ENCODE measurements at regions not wholly inside any gene's neighbourhood (a gene's known extent, or its start where the extent isn't known, plus 50 kb on each side); places are given as distances from the start of the nearest gene placed in this dataset.

GRCh38 chr2:160683206-160683605 lies 189.6 kb upstream of the RBMS1 start:
- no peak for DNase-seq

DNA sequence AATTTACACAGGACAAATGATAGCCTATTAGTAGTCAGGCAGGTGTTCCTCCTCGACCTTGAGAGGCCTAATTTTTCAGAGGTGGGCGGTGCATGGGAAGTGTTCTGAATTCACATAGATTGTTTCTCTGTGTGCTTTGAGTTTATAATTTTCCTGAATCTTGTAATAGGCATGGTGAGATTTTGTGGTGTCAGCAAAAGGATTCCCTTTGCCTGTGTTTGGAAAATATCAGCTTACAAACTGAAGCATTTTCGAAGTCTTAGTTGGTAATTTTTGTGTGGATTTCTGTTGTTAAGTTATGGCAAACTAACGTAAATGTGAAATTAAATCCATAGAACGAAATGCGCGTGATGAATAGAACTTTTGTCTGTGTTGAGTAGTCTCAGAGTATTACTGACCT lies 194.0 kb upstream of the RBMS1 start:
- DNase-seq = no peak

DNA sequence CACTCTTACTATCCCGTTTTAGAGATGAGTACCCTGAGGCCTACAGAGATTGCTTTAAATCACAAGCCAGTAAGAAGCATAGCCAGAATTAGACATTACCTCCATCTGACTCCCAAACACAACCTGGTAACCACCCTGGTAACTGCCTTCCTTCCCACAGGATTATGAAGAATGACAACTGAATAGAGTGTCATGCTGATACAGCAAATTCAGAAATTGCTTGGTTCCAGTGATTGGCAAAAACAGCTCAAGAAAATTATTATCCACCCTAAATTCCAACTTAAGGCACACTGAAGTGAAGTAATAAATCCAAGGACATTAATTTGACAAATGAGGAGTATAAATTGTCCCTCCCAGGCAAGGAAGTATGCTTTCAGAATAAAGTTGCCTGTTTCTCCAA lies 195.8 kb upstream of the RBMS1 start:
- no peak for DNase-seq

DNA sequence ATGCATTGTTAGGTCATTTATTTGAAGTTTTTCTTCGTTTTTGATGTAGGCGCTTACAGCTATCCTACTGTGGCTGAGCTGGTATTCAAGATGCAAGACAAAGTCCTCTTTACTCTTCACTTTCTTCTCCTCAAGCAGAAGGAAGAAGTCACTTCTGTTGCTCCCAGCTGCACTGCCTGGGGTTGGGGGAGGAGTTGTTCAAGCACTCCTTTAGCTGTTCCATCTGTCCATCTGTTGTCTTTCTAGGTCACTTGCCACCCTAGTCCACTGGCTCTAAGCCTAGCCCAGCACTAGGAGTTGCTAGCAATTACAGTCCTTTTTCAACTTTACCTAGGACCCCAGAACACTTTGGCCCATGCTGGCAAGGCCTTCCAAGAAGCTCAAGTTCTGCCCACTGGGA lies 200.6 kb upstream of the RBMS1 start:
- DNase-seq = no peak

- DNase-seq = no peak
Measured at GRCh38 chr2:160694631-160695030, 201.0 kb upstream of the RBMS1 start.

GRCh38 chr2:160695402-160696086 lies 201.9 kb upstream of the RBMS1 start:
- peak; percentile 93 for DNase-seq

DNA sequence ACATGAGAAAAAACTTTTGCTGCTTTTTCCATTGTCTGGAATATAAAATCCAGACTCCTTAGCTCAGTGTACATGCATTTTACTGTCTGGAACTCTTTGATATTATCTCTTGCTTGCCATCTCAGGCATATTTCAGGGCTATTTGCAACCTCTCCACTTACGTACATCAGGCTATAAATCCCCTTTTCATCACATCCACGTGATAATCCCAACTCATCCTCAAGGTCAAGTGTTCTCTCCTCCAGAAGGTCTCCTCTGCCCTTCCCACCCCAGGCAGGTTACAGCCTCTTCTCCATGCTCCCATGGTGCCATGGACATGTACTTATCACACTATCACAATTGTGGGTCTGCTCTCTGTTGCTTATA lies 202.5 kb upstream of the RBMS1 start:
- peak; percentile 16 for DNase-seq

- DNase-seq = no peak
Measured at GRCh38 chr2:160697817-160698216, 204.2 kb upstream of the RBMS1 start.

- DNase-seq = no peak
Measured at GRCh38 chr2:160700021-160700814, 206.6 kb upstream of the RBMS1 start.

- DNase-seq = peak; percentile 70
Measured at GRCh38 chr2:160701822-160702221, 208.2 kb upstream of the RBMS1 start.

GRCh38 chr2:160702754-160703153 lies 209.1 kb upstream of the RBMS1 start:
- DNase-seq = no peak

- DNase-seq = no peak
Measured at GRCh38 chr2:160703648-160704585, 210.3 kb upstream of the RBMS1 start.

GRCh38 chr2:160715428-160715827 lies 221.8 kb upstream of the RBMS1 start:
- DNase-seq = no peak

DNA sequence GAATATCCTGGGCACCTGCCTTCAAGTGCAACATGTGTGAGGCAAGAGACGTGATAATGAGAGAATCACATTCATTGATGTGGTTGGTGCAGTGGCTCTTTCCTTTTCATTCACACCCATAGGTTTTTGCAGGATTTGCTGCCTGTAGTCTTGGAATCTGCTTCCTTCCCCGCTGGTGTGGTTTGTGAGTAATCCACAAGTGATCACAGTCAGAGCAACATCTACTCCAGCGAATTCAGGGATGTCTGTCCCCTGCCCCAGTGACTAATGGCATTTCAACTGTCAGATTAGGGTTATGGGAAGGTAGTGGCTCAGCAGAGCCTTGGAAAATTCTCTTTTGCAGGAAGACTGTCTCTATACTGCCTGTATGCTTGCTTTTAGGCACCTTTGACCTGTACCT lies 225.5 kb upstream of the RBMS1 start:
- DNase-seq = no peak

DNA sequence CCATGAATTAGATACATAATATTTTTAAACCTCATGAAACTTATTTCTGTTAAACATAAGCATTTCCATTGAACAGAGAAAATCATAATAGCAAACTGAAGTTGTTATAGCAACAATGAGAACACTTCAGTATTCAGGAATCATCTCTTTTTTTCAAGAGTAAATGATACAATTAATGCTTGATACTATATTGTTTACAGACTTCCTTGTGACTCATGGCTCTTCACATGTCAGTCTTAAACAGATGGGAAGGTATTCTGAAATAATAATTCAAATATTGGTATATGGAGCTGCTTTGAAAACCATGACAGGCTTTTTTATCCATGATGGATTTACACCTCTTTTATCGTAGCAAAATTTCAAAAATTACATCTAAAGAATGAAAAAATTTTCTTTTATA lies 226.5 kb upstream of the RBMS1 start:
- peak; percentile 36 for DNase-seq

GRCh38 chr2:160721089-160722040 lies 227.8 kb upstream of the RBMS1 start:
- DNase-seq = no peak

DNA sequence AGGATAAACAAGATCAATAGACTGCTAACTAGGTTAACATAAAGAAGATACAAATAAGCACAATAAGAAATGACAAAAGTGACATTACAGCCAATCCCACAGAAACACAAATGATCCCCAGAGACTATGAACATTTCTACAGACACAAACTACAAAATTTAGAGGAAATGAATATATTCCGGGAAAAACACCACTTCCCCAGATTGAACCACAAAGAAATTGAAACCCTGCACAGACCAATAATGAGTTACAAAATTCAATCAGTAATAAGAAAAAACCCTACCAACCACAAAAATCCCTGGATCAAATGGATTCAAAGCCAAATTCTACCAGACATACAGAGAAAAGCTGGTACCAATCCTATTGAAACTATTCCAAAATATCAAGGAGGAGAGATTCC lies 232.4 kb upstream of the RBMS1 start:
- no peak for DNase-seq

GRCh38 chr2:160730296-160730995 lies 236.8 kb upstream of the RBMS1 start:
- no peak for DNase-seq

GRCh38 chr2:160731415-160731814 lies 237.8 kb upstream of the RBMS1 start:
- DNase-seq = no peak

DNA sequence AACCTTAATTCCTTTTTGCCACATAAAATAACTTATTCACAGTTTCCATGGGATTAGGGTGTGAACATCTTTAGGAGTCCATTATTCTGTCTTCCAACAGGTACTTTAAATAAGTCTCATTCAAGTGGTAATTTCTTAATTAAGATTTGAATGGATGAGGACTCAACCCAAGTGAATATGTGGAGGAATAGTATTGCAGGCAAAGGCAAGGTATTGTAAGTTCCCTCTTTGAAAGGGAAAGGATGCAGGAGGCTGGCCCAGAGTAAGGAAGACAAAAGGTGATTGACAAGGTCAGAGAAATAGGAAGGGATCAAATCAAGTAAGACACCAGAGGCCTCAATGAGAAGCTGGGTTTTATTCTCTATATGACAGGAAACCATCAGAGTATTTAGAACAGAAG lies 238.2 kb upstream of the RBMS1 start:
- DNase-seq = no peak

GRCh38 chr2:160735696-160736095 lies 242.1 kb upstream of the RBMS1 start:
- no peak for DNase-seq
